Middle frontal gyrus (tissue), 1 donor: ENCODE measurements at regions not wholly inside any gene's neighbourhood (a gene's known extent, or its start where the extent isn't known, plus 50 kb on each side); places are given as distances from the start of the nearest gene placed in this dataset.

Experiments used
- DNase-seq: peaks from one replicate; pipeline ENCODE4 v3.0.0-alpha.2; 2015; ENCODE audit warnings: low spot score; ENCODE audit errors: extremely low spot score

DNA sequence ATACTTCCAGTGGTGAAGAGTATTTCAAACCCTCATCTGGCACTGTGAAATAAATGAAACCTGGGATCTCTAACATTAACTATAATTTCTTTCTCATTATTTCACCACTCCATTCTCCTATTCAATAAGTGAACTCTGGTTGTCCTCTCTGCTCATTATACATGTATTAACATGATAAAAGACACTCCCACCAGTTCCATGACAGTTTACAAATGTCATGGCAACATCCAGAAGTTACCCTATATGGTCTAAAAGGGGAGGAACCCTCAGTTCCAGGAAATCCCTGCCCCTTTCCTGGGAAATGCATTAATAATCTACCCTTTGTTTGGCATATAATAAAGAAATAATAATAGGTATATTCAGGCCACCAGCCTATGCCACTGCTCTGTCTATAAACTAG, 62.7 kb upstream of the BRINP3 start:
- DNase-seq, result no peak

DNA sequence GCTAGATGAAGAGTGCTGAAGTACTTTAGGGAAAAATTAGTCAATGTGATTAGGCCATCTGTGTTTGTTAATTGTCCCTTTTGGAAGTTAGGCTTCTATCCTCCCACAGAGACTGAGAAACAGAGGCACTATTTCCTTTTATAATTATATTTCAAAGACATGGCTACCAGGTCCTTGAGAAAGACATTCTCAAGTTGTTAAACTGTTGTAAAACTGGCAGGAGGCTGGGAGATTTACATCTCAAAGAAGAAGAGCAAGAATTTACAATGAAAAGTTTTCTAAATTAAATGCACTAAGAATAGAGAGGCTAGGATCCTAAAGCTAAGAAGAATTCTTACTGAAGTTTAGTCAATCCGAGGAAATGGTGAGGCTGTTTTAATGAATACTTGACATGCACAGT, 74.0 kb upstream of the BRINP3 start:
- DNase-seq, result no peak

- no peak for DNase-seq
These were observed 82.6 kb upstream of the BRINP3 start for GRCh38 chr1:190560161-190560681.

GRCh38 chr1:190563230-190563629, 85.6 kb upstream of the BRINP3 start:
- DNase-seq, result no peak

DNA sequence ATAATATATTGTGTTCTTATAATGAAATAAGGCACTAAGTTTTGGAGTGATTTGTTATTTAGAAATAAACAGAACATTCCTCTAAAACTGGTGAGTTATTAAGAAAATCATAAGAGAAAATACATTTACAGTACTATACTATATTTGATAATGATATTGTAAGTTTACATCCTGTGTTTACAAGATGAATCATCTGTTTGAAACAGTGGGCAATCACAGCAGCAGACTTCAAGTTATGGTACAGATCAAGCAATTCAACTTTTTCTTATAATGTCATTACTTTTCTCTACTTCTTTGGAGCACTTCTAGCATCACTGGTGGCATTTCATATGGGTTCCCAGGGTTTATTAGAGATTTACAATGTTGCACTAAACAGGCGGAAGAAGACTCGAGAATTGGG, 86.5 kb upstream of the BRINP3 start:
- DNase-seq, result no peak

DNA sequence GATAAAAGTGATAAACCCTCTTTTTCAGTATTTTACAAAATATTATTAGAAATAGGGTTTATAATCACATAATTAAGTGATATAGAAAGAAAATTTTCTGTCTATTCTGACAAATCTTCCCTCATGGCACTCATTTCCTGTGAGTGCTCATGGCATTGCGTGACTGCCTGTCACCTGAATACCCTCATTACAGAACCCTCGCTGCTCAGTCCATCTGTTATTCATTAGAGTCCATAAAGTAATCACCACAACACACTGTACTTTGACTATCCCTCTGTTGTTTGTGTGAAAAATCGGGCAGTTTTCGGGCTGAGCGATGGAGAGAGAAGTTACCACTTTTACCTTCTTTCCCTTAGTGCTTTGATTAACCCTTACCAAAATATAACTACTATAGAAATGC, 100.4 kb upstream of the BRINP3 start:
- no peak for DNase-seq

- DNase-seq, result no peak
These were observed 100.9 kb upstream of the BRINP3 start for GRCh38 chr1:190578526-190578925.

- DNase-seq, result no peak
These were observed 102.0 kb upstream of the BRINP3 start for GRCh38 chr1:190579552-190580193.

DNA sequence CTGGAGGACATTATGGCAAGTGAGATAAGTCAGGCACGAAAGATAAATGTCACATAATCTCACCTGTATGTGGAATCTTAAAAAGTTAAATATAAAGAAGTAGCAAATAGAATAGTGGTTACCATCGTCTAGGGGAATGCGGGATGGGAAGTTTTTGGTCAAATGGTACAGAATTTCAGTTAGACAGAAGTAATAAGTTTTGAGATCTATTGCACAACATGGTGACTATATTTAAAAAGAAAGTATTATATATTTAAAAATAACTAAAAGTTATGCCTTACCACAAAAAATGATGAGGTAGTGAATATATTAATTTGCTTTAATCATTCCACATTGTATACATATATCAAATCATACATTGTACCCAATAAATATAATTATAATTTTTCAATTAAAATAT, 106.2 kb upstream of the BRINP3 start:
- no peak for DNase-seq

GRCh38 chr1:190588424-190588823, 110.8 kb upstream of the BRINP3 start:
- no peak for DNase-seq

DNA sequence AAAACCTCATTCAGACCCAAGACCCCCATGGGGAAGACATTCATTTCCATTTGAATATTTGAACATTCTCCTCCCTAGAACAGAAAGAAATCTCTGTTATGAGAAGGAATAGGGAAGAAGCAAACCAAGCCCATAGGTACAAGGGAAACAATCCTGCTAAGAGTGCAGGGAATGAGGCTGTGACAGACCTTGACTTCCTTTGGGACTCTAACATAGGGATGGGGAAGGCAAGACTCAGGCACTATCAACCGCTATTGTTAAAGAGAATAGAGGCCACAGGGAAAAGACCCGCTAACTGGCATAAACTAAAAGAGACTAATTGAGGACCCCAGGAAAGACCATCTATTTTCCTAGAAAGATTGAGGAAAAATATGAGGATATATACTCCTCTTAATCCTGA, 117.8 kb upstream of the BRINP3 start:
- no peak for DNase-seq

DNA sequence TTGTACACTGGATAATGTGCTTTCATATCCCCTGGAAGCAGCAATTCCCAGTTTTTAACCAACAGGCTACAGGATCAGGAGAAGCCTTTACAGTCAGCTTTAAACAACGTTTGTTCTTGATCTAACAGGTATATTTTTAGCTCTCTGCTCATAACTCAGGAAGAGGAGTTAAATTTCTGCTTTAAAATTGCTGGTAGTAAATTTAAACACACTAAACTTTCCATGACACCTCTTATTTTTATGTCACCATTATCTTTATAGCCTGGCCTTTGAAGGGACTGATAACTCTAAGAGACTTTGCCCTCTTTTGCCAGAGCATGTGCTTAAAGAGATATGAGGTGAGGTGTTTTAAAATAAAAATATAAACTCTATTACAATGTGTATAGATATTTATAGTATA, 119.6 kb upstream of the BRINP3 start:
- DNase-seq, result no peak

- no peak for DNase-seq
These were observed 122.0 kb upstream of the BRINP3 start for GRCh38 chr1:190599670-190600069.

DNA sequence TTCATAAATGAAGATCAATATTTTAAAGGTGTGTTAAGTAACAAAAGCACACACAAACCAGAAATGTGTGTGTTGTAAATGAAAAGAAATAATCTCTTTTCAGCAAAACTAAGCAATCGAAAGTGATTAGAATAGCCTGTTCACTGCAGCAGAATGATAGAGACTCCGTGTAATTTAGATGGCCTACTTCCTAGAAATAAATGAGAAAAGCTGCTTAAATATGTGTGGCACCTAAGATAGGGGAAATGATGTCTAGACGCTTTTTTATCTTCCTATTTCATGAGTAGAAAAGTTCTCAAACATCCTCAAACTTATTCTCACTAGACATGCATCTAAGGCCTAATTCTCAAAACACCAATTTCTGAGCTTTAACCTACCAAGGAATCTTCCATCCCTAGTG, 124.7 kb upstream of the BRINP3 start:
- DNase-seq, result no peak

- no peak for DNase-seq
These were observed 130.6 kb upstream of the BRINP3 start for GRCh38 chr1:190608282-190608681.

DNA sequence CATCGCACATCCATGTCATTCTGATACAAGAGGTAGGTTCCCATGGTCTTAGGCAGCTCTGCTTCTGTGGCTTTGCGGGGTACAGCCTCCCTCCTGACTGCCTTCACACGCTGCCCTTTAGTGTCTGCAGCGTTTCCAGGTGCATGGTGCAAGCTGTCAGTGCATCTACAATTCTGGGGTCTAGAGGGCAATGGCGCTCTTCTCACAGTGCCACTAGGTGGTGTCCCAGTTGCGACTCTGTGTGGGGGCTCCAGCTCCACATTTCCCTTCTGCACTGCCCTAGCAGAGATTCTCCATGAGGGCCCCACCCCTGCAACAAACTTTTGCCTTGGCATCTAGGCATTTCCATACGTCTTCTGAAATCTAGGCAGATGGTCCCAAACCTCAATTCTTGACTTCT, 138.2 kb upstream of the BRINP3 start:
- DNase-seq, result no peak

DNA sequence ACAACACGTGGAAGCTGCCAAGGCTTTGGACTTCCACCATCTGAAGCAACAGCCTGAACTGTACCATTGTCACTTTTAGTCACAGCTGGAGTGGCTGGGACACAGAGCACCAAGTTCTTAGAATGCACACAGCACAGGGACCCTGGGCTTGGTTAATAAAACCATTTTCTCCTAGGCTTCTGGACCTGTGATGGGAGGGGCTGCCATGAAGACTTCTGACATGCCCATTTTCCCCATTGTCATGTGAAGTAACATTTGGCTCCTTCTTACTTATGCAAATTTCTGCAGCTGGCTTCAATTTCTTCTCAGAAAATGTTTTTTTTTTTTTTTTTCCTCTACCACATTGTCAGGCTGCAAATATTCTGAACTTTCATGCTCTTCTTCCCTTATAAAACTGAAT, 138.6 kb upstream of the BRINP3 start:
- no peak for DNase-seq

- DNase-seq, result no peak
These were observed 142.1 kb upstream of the BRINP3 start for GRCh38 chr1:190619724-190620123.

DNA sequence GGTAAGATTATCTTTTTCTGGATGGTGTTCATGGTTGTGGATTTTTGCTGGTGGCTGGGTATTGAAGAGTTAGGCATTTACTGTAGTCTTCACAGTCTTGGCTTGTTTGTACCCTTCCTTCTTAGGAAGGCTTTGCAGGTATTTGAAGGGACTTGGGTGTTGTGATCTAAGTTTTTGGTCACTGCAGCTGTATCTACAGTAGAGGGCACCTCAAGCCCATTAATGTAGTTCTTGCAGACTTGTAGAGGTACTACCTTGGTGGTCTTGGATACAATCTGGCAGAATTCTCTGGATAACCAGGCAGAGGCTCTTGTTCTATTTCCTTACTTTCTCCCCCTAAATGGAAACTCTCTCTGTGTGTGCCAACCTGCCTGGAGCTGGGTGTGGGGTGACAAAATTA, 155.8 kb upstream of the BRINP3 start:
- no peak for DNase-seq

GRCh38 chr1:190634134-190634533, 156.5 kb upstream of the BRINP3 start:
- DNase-seq, result no peak

DNA sequence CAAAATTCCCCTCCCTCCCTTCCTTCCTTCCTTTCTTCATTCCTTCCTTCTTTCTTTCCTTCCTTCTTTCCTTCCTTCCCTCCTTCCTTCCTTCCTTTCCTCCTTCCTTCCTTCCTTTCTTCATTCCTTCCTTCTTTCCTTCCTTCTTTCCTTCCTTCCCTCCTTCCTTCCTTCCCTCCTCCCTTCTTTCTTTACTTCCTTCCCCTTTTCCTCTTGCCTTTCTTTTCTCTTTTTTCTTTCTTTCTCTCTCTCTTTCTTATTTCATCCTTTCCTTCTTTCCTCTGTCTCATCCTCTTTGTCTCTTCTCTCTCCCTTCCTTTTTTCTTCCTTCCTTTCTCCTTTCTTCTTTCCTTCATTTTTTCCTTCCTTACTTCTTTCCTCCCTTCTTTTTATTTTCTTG, 171.9 kb upstream of the BRINP3 start:
- no peak for DNase-seq

- no peak for DNase-seq
These were observed 181.2 kb upstream of the BRINP3 start for GRCh38 chr1:190658907-190659306.

DNA sequence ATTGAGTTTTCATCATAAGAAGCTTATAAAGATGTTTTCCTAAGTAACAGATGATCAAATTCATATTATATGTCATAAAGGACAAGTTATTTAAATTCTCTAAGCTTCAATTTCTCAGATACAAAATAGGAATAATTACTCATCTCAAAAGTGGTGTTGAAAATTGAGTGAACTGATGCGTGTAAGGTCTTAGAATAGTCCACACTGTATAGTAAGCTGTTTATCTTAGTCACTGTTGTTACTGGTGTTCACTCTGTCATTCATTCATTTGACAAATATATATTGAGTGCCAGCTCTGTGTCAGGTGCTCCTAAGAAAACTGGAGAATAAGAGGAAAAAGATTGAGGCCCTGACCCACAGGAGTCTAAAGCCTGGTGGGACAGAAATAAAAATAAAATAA, 186.3 kb upstream of the BRINP3 start:
- no peak for DNase-seq

GRCh38 chr1:190665045-190665444, 187.4 kb upstream of the BRINP3 start:
- no peak for DNase-seq
